HG02840 (cell line): ENCODE measurements at regions not wholly inside any gene's neighbourhood (a gene's known extent, or its start where the extent isn't known, plus 50 kb on each side); places are given as distances from the start of the nearest gene placed in this dataset.

Source experiments
- ATAC-seq: cut with Tn5 transposase; IDR thresholded peaks from one replicate; pipeline ENCODE4 v1.9.1; 2021; ENCODE audit warnings: mild to moderate bottlenecking, moderate library complexity, moderate number of reproducible peaks; ENCODE audit not compliant: unreplicated experiment, low FRiP score

DNA sequence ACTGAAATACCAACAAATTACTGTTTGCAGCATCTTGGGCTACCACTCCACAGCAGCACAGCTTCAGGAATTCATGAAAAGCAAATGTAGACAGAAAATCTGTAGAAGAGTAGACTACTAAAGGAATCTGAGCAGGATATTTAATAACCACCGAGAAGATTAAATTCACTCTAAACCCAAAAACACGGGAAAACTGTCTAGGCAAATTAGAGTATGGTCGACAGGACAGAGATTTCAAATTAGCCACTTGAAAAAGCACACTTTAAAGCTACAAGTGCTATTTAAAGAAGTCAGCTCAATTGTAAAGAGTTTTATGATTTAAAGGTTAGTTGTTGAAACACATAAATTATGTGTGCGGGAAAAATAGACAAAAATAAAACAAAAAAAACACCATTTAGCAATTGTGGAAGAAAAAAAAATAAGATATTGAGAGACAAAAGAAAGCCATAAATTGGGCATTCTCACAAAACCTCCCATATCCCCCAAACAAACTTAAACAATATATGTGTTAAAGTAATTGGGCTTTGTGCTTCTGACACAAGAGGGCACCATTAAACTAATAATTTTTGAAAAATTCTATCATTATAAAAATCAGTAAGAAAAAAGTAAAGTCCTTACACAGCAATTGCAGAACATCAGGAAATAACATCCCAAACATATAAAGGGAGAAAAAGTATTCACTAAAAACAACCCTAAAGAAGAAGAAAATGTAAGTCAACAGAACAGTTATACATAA lies 880.8 kb downstream of the TECRL start:
- ATAC-seq: no peak

DNA sequence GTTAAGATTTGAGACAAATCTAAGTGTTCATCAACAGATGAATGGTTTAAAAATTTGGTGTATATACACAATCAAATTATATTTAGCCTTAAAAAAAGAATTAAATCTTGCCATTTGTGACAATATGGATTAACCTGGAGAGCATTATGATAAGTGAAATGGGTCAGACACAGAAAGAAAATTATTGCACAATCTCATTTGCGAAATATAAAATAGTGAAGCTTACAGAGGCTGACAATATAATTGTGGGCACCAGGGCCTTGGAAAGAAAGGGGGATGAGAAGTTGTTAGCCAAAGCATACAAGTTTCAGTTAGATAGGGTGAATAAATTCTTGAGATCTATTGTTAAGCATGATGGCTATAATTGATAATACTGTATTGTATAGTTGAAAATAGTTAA lies 883.0 kb downstream of the TECRL start:
- ATAC-seq: no peak

DNA sequence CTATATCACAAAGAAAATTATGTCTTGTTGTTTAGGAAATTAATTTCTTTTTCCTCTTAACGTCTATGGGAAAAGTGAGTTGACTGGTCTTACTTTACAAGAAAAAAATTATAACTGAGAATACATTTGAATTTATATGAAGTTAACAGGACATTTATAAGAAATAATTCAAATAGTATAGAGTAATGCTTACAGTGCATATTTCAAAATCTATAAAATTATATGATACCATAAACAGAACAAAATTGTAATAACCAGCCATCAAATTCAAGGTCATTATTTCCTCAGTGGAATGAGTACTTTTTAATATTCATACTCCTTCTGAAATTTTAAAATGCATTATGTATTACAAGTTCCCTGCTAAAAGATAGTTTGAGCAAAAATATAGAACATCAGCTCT lies 884.5 kb downstream of the TECRL start:
- no peak for ATAC-seq

DNA sequence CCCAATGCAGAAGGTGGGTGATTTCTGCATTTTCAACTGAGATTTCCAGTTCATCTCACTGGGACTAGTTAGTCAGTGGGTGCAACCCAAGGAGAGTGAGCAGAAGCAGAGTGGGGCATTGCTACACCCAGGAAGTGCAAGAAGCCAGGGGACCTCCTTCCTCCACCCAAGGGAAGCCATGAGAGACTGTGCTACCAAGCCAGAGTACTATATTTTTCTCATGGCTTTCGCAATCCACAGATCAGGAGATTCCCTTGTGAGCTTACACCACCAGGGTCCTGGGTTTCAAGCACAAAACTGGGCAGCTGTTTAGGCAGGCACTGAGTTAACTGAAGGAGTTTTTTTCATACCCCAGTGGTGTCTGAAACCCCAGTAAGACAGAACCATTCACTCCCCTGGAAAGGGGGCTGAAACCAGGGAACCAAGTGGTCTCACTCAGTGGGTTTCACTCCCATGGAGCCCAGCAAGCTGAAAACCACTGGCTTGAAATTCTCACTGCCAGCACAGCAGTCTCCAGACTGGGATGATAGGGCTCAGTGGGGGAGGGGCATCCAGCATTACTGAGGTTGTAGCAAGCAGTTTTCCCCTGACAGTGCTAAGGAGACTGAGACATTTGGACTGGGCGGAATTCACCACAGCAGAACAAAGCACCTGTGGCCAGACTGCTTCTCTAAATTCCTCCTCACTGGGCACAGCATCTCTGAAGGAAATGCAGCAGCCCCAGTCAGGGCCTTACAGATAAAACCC lies 903.4 kb downstream of the TECRL start:
- no peak for ATAC-seq

DNA sequence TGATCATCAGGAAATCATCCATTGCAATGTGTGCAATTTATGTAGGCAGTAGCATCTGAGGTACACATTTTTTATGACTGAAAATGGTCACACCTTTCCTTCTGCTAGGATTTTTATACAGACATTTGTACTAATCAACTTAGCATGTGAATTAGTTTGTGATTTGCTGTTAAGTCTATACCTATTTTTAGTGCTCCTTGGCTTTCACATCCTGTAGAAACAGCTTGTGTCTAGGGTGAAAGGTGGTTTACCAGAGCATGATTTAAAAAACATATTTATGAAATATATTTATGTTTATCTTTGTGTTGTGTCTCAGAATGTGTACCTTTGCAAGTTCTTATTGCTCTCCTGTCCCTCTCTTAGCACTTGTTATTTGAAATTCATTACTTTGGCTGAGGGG lies 916.0 kb downstream of the TECRL start:
- ATAC-seq: no peak

DNA sequence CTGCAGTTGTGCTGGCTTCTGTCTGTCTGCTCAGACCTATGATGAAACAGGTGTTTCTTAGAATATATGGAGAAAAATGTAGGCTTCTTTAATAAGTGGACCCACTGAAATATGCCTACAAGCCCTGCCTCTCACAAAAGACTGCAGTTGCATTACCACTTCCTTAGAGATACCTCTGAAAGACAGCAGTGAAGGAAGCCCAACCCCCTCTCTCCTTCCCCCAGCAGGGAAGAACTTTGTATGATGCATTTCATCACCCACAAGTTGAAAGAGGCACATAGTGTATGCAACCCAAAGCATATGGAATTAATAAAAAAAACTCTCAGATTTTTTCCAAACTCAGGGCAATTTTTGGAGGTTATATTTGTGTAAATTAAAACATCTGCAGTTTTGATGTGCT lies 916.7 kb downstream of the TECRL start:
- no peak for ATAC-seq

DNA sequence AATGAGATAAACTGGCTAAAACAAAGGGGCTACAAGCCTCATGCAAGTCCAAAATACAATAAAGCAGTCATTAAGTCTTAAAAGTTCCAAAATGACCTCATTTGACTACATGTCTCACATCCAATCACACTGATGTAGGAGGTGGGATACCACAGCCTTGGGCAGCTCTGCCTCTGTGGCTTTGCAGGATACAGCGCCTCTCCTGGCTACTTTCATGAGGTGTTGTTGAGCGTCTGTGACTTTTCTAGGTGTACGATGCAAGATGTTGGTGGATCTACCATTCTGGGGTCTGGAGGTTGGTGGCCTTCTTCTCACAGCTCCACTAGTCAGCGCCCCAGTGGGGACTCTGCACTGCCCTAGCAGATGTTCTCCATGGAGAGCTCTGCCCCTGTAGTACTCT lies 944.9 kb downstream of the TECRL start:
- no peak for ATAC-seq

DNA sequence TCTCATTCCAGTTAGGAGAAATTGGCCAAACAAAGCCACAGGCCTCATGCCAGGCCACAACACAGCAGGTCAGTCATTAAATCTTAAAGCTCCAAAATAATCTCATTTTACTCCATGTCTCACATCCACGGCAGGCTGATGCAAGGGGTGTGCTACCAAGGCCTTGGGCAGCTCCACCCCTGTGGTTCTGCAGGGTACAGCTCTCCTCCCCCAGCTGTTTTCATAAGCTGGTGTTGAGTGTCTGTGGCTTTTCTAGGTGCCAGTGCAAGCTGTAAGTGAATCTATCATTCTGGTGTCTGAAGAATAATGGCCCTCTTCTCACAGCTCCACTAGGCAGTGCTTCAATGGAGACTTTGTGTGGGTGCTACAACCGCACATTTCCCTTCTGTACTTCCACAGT lies 949.2 kb downstream of the TECRL start:
- ATAC-seq: no peak

DNA sequence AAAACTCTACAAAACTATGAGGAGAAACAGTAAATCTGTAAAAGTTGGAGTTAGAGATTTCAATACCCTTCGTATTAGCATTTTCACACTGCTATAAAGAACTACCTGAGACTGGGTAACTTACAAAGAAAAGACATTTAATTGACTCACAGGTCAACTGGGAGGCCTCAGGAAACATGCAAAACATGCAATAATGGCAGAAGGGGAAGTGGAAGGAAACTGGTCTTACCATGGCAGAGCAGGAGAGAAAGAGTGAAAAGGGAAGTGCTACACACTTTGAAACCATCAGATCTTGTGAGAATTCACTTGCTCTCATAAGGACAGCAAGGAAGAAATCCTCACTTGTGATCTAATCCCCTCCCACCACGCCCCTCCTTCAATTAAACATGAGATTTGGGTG lies 949.9 kb downstream of the TECRL start:
- ATAC-seq: no peak

DNA sequence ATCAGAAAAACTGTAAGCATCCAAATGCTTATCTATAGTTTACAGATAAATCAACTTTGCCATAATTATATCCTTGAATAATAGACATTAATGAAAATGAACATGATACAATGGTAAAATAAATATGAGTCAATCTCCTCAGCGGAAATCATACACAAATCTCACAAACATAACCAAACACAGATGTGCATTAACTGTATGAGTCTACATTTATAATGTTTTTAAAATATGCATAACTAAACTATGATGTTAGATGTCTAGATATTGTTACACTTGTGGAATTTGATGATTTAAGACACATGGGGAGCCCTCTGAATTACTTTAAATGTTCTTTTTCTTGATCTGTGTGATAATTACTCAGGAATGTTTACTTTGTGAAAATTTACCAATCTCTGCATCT lies 951.2 kb downstream of the TECRL start:
- no peak for ATAC-seq

DNA sequence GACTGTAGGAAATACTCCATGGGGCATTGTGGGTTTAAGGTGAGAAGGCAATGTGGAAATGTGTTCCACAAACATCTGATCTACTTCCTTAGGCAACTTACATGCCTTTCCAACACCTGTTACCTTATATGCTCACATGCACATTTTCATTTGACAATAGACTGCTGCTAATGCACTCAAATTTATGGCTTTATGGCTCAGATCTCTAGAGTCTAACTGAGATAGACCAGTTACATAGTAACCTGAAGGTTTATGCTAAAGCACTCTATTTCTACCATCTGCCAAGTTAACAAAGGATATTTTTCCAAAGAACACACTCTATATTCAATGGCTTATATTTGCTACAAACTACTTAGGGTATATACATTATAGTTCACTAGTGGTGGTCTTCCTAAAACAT lies 969.0 kb downstream of the TECRL start:
- no peak for ATAC-seq

DNA sequence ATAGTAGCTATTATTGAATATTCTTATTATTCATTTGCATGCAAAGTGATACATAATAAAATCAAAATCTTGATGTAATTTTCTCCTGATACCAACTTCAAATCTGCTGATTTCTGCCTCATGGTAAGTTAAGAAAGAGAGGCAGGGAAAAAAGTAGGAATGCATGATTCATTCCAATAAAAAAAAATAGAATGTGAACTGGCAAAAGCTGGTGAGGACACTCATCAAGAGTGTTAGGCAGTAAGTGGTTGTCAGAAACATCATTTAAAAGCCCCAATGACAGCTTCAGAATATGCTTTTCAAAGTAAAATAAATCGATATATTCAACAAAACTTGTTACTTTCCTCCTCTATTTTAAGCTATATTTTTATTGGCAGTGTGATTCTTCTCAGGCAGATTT lies 979.1 kb downstream of the TECRL start:
- ATAC-seq: no peak

DNA sequence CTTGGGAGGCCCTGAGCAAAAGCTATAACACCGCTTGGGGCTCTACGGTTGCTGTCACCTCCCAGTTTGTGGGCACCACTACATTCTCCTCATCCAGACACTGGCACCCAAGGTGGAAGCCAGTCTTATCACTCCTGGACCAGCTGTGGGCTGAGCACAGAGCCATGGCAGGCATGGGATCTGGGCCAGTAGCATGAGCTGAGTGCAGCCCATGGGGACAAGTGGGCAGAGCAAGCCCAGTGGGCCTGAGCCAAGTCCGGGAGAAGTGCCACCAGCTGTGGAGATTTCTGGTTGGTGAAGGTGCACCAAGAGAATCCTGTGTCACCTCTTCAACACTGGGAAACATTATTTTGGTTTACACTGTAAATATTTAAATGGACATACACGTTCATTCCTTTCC lies 1013.0 kb downstream of the TECRL start:
- ATAC-seq: no peak

DNA sequence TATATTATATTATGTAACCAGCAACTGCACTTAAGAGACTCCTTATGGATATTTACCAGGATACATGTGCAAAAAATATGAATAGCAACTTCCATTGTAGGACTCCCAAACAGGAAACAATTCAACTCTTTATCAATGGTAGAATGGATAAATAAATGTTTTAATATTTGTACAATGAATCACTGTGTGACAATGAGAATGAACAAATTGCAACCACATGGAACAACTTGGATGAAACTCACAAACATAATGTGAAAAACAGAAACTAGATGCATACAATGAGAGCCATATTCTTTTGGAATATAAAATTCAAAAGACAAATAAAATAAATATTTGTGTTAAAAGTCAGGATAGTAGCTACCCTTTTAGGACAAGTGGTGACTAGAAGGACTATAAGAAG lies 1015.7 kb downstream of the TECRL start:
- ATAC-seq: no peak

DNA sequence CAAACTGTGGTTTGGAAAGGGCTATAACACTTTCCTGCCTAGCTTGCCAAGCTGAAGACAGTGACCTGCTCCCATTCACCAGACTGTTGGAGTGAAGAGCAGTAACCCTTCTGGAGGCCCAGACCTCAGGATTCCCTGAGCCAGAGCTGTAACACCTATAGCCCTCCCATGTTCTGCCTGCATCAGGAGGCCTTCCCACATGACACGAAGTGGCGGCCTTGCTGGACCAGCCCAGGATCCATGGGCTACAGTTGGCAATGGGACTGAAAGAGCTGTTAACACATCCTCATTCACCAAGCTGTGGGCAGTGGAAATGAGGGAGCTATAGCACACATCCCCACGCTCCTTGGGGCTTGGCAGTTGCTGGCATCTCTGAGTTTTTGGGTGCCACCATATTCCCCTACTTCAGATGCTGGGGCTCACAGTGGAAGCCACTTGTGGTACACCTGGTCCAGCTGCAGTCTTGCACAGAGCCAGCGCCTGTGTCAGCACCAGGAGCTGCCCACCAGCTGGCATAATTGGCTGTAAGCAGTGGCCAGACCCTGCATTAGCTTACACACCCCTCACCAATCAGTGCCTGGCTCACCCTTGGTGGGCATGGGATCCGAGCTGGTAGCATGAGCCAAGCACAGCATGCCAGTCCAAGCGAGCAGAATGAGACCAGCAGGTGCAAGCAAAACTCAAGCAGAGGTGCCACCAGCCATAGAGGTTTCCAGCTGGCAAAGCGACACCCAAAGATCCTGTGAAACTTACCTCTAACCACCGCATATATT lies 1029.3 kb downstream of the TECRL start:
- no peak for ATAC-seq

DNA sequence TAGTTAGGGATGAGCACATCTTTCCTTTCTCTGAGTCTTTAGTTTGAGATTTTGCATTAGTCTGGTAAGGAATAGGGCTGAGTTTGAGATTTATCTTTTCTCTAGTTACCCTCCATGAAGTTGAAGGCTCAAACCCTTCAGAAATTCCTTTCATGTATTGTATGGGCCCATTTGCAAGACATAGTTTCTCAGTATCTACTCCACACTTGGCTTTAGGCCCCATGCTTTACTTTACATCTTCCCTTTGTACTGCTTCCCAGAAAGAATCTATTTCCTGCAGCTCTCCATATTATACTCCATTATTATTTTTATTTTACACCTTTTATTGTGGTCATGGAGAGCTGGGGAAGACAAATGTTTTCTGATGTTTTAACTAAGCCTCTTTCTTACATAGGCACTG lies 1038.2 kb downstream of the TECRL start:
- ATAC-seq: no peak

DNA sequence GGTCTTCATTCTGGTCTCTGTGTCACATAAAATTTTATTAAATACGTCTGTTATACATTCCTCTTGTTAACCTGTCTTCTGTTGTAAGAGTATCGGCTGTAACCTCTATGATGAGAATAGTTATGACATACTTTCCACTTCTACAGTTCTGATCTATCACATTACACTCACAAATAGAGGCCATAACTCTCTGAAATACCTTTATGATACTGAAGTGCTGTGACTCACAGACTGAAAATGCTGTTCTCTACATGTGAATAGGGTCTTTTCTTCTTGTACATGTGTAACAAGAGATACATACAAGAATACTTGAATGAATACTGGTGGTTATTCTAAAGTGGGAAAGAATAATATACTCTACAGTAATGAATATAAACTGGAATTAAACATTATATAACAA lies 1047.6 kb downstream of the TECRL start:
- ATAC-seq: no peak

DNA sequence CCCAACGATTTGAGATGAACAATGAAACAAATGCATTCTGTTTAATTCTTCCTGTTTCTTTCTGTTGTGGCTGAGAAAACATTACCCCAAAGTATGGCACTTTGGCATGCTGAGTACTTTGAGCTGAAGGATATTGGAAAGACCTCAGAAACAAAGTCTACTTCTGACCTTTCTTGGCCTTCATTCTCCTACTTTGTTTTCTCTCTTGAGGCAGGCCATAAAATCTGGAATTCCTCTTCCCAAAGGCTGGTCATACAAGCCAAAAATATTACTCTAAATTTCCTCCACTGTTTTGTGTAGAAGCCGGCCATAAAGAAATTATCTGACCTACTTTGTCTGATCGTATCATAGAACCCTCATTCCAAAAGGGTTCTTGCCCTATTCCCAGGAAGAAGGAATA lies 1048.2 kb downstream of the TECRL start:
- ATAC-seq: no peak

DNA sequence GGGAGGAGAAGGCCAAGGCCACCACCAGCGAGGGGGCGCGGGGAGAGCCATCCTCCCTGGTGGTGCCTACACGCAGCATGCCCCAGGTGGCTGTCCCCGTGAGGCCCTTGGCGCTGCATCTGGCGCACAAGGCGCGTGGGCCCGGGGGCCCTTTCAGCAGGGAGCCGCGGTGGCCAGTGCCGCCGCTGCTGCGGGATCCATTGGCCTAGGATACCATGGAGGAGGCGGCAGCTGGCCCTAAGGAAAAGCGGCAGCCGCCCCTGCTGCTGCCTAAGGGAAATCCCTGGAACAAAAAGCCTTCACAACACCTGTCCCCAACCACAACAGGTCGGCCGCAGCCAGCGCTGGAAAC lies 1059.6 kb downstream of the TECRL start:
- ATAC-seq: no peak

DNA sequence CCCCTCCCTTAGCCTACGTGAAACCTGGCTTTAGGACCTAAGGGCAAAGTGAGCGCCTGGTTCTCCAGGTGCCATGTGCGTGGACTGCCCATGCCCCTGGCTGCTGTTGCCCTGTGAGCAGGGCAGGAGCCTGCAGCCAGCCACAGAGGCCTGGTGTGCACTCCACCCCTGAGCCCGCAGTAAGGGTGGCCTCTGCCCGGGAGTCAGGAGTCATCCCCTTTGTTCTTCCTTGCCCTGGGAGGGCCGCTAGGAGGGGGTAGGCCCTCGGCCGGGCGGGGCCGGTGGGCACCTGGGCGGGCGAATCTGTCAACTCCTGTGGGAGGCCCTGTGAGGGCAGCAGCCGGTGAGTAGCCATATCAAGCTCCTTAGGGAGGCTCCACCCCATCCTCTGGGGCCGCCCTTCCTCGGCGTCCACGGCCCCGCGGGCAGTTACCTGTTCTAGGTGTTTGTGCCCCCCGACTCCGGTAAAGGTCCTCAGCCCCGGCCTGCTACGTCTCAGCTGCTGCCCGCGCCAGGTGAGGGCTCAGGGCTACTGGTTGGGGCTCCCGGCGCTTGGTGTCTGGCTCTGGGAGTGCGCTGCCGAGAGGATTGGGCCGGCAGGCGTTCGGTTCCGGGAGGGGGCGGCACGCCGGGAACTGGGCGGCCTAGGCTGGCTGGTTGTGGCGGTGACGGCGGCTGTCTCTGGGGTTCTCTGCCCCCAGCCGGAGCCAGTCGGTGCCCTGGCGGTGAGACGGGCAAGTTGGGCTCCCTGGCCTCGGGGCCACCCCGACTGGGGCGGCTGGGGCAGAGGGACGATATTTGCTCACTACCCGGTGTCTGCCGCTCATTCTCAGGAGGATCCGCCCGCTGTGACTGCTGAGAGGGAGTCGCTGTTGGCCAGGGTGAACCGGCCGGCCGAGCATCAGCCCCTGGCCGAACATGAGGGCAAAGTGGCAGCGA lies 1060.2 kb downstream of the TECRL start:
- ATAC-seq: no peak

DNA sequence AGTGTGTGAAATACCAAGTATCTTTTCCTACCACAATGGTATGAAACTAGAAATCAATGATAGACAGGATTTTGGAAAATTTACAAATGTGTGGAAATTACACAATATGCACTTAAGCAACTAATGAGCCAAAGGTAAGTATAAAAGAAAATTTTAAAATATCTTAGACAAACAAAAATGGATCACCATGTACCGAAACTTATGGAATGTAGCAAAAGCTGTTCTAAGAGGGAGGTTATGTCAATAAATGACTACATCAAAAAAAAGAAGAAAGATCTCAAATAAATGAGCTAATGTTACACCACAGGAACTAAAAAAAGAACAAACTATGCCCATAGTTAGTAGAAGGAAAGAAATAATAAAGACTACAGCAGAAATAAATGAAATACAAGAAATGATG lies 1084.1 kb downstream of the TECRL start:
- ATAC-seq: no peak
